Endothelial cell of umbilical vein (primary cell): ENCODE measurements at regions not wholly inside any gene's neighbourhood (a gene's known extent, or its start where the extent isn't known, plus 50 kb on each side); places are given as distances from the start of the nearest gene placed in this dataset.

Experiments
- BruUV-seq: library from RNA; stranded (reverse); fragments of 400-500 nt; replicated peaks from 2 replicates; lab custom pipeline; 2021; lab: Mats Ljungman, UMichigan
- CTCF ChIA-PET: fragments of 300-600, 350-600 bp; sonication (Branson Sonifier 250); formaldehyde crosslinking; loops from one replicate; lab custom pipeline; 2021; ENCODE audit warnings: antibody characterized with exemption, inconsistent platforms; lab: Charles Lee
- POLR2A ChIA-PET: fragments of 300-600, 350-600 bp; sonication (Branson Sonifier 250); formaldehyde crosslinking; loops from one replicate; lab custom pipeline; 2021; ENCODE audit warnings: antibody characterized with exemption, inconsistent platforms; lab: Charles Lee
- DNase-seq: peaks from one replicate; pipeline ENCODE4 v3.0.0-alpha.2; 2011; ENCODE audit warnings: low read depth, low spot score
- FAIRE-seq: peaks from 2 replicates; lab custom pipeline; 2011; peaks lifted over from hg19 to GRCh38; lab: Jason Lieb, UNC
- H2AFZ ChIP-seq: 2 replicates; pipeline ENCODE4 v1.6.0; 2012; ENCODE audit warnings: low read depth, low read length, control low read depth, inconsistent platforms
- H3K27ac ChIP-seq: 2 replicates; pipeline ENCODE4 v1.5.1; 2011; ENCODE audit warnings: low read depth, mild to moderate bottlenecking, control low read depth, low read length, moderate library complexity; ENCODE audit not compliant: insufficient read depth
- H3K27me3 ChIP-seq, 2 experiments: 2 replicates each; pipeline versions ENCODE4 v1.6.0 to v1.6.1; 2011; ENCODE audit warnings: low read length in 2 of 2, mixed read lengths in 1 of 2; ENCODE audit not compliant: control insufficient read depth in 2 of 2, insufficient read depth in 2 of 2
- H3K36me3 ChIP-seq, 2 experiments: 2 replicates in 1 of 2; 3 replicates in 1 of 2; pipeline ENCODE4 v1.5.1; 2011; ENCODE audit warnings: low read length in 2 of 2, mild to moderate bottlenecking in 1 of 2, moderate library complexity in 1 of 2; ENCODE audit not compliant: control insufficient read depth in 2 of 2, insufficient read depth in 2 of 2; ENCODE audit errors: extremely low read depth in 1 of 2
- H3K4me1 ChIP-seq: 3 replicates; pipeline ENCODE4 v1.5.1; 2011; ENCODE audit warnings: mild to moderate bottlenecking, low read length; ENCODE audit not compliant: control insufficient read depth, insufficient read depth; ENCODE audit errors: extremely low read depth
- H3K4me2 ChIP-seq: 2 replicates; pipeline ENCODE4 v1.6.1; 2011; ENCODE audit warnings: low read length, control low read depth, mixed read lengths; ENCODE audit not compliant: insufficient read depth
- H3K4me3 ChIP-seq, 3 experiments: fragments of 200-600 bp in 1 of 3; sonication (generic), shearing (Covaris generic) in 1 of 3; replicated peaks in 1 of 3; 2 replicates each; pipeline ENCODE4 v1.5.1; 2011 to 2016; ENCODE audit warnings: control low read depth in 3 of 3, low read length in 3 of 3, mild to moderate bottlenecking in 2 of 3, inconsistent platforms in 1 of 3, low read depth in 1 of 3, moderate library complexity in 1 of 3; ENCODE audit not compliant: insufficient read depth in 1 of 3
- H3K79me2 ChIP-seq: 2 replicates; pipeline ENCODE4 v1.6.0; 2012; ENCODE audit warnings: low read length, inconsistent platforms; ENCODE audit not compliant: control insufficient read depth, insufficient read depth
- H3K9ac ChIP-seq: replicated peaks from 2 replicates; pipeline ENCODE3; 2011; ENCODE audit warnings: low read length, control low read depth; ENCODE audit not compliant: insufficient read depth; ENCODE audit errors: extremely low read depth
- H3K9me1 ChIP-seq: replicated peaks from 3 replicates; pipeline ENCODE4 v1.6.0; 2011; ENCODE audit warnings: mild to moderate bottlenecking, low read length; ENCODE audit not compliant: control insufficient read depth, insufficient read depth; ENCODE audit errors: extremely low read depth
- H3K9me3 ChIP-seq: replicated peaks from 2 replicates; pipeline ENCODE4 v1.5.1; 2012; ENCODE audit warnings: low read length, inconsistent platforms; ENCODE audit not compliant: control insufficient read depth, insufficient read depth
- H4K20me1 ChIP-seq: replicated peaks from 2 replicates; pipeline ENCODE3; 2011; ENCODE audit warnings: mild to moderate bottlenecking, low read length; ENCODE audit not compliant: control insufficient read depth, insufficient read depth; ENCODE audit errors: extremely low read depth
- EZH2 ChIP-seq: IDR thresholded peaks from 2 replicates; pipeline ENCODE4 v1.6.1; 2012; ENCODE audit warnings: borderline replicate concordance, low read depth, mild to moderate bottlenecking, moderate library complexity, low read length, inconsistent platforms; ENCODE audit not compliant: severe bottlenecking
- FOS ChIP-seq: IDR thresholded peaks from 2 replicates; pipeline ENCODE4 v1.6.1; 2011; ENCODE audit warnings: mild to moderate bottlenecking, low read length, moderate library complexity, borderline replicate concordance; ENCODE audit not compliant: insufficient read depth
- GATA2 ChIP-seq: IDR thresholded peaks from 2 replicates; pipeline ENCODE4 v1.7.0; 2011; ENCODE audit warnings: low read depth, mild to moderate bottlenecking, moderate library complexity, mixed read lengths, low read length; ENCODE audit not compliant: insufficient read length, insufficient read depth
- JUN ChIP-seq: IDR thresholded peaks from 2 replicates; pipeline ENCODE4 v1.6.1; 2011; ENCODE audit warnings: borderline replicate concordance, low read depth; ENCODE audit not compliant: insufficient read length, insufficient read depth
- MYC ChIP-seq: IDR thresholded peaks from one replicate; pipeline ENCODE4 v1.6.1; 2011; ENCODE audit warnings: mild to moderate bottlenecking, low read depth, low read length
- POLR2A ChIP-seq: IDR thresholded peaks from 2 replicates; pipeline ENCODE4 v1.6.1; 2012; ENCODE audit warnings: low read depth, mild to moderate bottlenecking, control low read depth, low read length
- POLR2AphosphoS5 ChIP-seq: IDR thresholded peaks from 2 replicates; pipeline ENCODE4 v1.6.1; 2012; ENCODE audit warnings: low read depth, mild to moderate bottlenecking, control low read depth, low read length, moderate library complexity; ENCODE audit not compliant: insufficient read depth
- dilution Hi-C: fragments of 300-500 bp; cut with MboI; formaldehyde crosslinking; loops from one replicate; pipeline ENCODE4 v1.15.0; 2019; ENCODE audit warnings: low sequenced_read_pairs; ENCODE audit not compliant: extremely low pct_ligation_motif_present
- intact Hi-C: fragments of 100-400 bp; cut with micrococcal nuclease; formaldehyde crosslinking; loops from one replicate; pipeline ENCODE4 v1.10.0; 2022
- TF ChIP-seq, protein P1 (sequence below), 2 donors: IDR thresholded peaks; 1 replicate in 1 of 2; 2 replicates in 1 of 2; pipeline ENCODE4 v1.5.1; 2011; ENCODE audit warnings: low read length in 2 of 2, mild to moderate bottlenecking in 2 of 2, moderate library complexity in 2 of 2, control low read depth in 1 of 2, inconsistent platforms in 1 of 2, low read depth in 1 of 2; ENCODE audit not compliant: insufficient read depth in 1 of 2; ENCODE audit errors: extremely low read depth in 1 of 2
- TF ChIP-seq, protein P2 (sequence below): IDR thresholded peaks from 2 replicates; pipeline ENCODE4 v1.6.1; 2011; ENCODE audit not compliant: insufficient read depth, insufficient read length

DNA sequence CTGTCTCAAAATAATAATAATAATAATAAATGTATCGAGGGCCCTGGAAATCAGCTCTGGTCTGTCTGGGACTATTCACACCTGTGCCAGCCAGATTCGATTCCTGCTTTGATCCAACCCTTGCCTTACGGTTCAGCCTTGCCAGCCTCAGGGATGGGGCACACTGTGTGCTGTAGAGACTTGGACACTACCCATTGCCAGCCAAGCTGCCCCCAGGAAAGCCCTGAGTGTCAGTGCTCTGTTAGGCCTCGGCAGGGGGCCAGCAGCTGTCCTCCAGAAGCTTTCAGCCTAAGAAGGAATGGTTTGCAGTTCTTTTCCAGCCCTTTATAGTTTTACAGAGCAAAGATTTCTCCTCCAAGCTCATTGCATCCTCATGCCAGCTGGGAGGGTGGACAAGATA lies 96.2 kb upstream of the RUNX3 start:
- no peak overlapping the region for H3K27ac ChIP-seq
- H4K20me1 ChIP-seq = no peaks in the 10 kb centered on the region
- FAIRE-seq (no peak), DNase-seq (no peak)
- H3K4me1 ChIP-seq = no peaks in the 10 kb centered on the region
- ChIA-PET POLR2A (no interaction called here), CTCF (interaction anchor here (0.7 to 2.5 kb wide), 4 partner anchors 11 to 74 kb away, joined by 3 to 25 read pairs (median 4); no protein-coding TSS in a partner anchor)
- TF ChIP-seq, protein P1, sequence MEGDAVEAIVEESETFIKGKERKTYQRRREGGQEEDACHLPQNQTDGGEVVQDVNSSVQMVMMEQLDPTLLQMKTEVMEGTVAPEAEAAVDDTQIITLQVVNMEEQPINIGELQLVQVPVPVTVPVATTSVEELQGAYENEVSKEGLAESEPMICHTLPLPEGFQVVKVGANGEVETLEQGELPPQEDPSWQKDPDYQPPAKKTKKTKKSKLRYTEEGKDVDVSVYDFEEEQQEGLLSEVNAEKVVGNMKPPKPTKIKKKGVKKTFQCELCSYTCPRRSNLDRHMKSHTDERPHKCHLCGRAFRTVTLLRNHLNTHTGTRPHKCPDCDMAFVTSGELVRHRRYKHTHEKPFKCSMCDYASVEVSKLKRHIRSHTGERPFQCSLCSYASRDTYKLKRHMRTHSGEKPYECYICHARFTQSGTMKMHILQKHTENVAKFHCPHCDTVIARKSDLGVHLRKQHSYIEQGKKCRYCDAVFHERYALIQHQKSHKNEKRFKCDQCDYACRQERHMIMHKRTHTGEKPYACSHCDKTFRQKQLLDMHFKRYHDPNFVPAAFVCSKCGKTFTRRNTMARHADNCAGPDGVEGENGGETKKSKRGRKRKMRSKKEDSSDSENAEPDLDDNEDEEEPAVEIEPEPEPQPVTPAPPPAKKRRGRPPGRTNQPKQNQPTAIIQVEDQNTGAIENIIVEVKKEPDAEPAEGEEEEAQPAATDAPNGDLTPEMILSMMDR (IDR thresholded peaks at IDR 0.05; ENCODE audit: extremely low read depth in 1 of 2, insufficient read depth in 1 of 2, low read depth in 1 of 2, low read length in 2 of 2) = no peak
- no peak for TF ChIP-seq FOS
- no peak for TF ChIP-seq GATA2
- no peak overlapping the region for H3K4me3 ChIP-seq
- no peaks in the 10 kb centered on the region for H3K9me3 ChIP-seq
- no peaks in the 10 kb centered on the region for H3K36me3 ChIP-seq
- no peak overlapping the region for H3K9ac ChIP-seq
- intact Hi-C loops = no loop called here
- dilution Hi-C loops = no loop called here
- no peak overlapping the region for H3K4me2 ChIP-seq
- no peak overlapping the region for H2AFZ ChIP-seq
- H3K27me3 ChIP-seq = no peaks in the 10 kb centered on the region
- no peaks in the 10 kb centered on the region for H3K9me1 ChIP-seq
- no peaks in the 10 kb centered on the region for H3K79me2 ChIP-seq
- BruUV-seq = no TSS peak

DNA sequence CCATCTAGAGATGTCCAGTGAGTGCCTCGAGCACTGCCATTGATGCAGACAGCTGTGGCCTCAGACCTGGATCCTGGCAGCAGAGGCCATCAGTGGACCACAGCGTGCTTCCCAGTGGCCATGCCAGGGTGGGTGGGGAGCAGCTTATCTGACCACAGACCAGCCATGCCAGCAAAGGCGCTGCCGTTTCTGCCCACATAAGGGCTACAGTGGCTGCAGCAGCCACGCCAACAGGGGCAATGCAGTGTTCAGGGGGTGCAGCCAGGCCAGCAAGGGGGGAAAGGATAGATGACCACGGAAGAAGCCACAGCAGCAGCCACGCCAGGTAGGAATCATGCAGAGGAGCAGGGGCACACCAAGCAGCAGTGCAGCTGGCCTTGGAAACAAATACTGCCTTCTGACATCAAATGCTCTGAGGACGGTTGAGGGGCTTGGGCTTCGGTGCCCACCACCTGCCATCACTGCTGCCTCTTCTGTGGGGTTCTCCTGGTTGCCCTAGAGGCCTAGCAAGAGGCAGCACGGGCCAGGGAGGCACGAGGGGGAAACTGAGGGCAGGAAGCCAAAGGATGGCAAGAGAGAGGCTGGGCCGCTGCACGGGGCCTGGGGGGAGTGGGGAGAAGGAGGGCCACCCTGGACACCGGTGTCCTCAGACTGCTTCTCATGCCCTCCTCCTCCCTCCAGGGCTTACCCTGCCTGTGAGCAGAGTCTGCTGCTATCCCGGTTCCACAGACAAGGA lies 94.7 kb upstream of the RUNX3 start:
- no peaks in the 10 kb centered on the region for H3K79me2 ChIP-seq
- POLR2A ChIA-PET = no interaction called here
- no peak overlapping the region for H2AFZ ChIP-seq
- no peaks in the 10 kb centered on the region for H3K9me1 ChIP-seq
- H3K27ac ChIP-seq = no peak overlapping the region
- H3K27me3 ChIP-seq = no peaks in the 10 kb centered on the region
- no peak overlapping the region for H3K4me3 ChIP-seq
- DNase-seq (no peak), FAIRE-seq (no peak)
- CTCF ChIA-PET = interaction anchor here (1.0 kb wide), 1 partner anchor 12 kb away, joined by 3 read pairs; no protein-coding TSS in a partner anchor
- TF ChIP-seq GATA2 = no peak
- TF ChIP-seq MYC = no peak
- TF ChIP-seq JUN = no peak
- no peak for TF ChIP-seq FOS
- TF ChIP-seq POLR2AphosphoS5 = no peak
- no peak for TF ChIP-seq EZH2
- TF ChIP-seq, protein P2, sequence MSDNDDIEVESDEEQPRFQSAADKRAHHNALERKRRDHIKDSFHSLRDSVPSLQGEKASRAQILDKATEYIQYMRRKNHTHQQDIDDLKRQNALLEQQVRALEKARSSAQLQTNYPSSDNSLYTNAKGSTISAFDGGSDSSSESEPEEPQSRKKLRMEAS = no peak
- no peak for TF ChIP-seq POLR2A
- TF ChIP-seq, protein P1 (IDR thresholded peaks at IDR 0.05; ENCODE audit: extremely low read depth in 1 of 2, insufficient read depth in 1 of 2, low read depth in 1 of 2, low read length in 2 of 2) = no peak
- no TSS peak for BruUV-seq
- H4K20me1 ChIP-seq = no peaks in the 10 kb centered on the region
- H3K4me1 ChIP-seq = no peaks in the 10 kb centered on the region
- H3K9me3 ChIP-seq = no peaks in the 10 kb centered on the region
- intact Hi-C loops = no loop called here
- no peaks in the 10 kb centered on the region for H3K36me3 ChIP-seq
- no peak overlapping the region for H3K4me2 ChIP-seq
- no peak overlapping the region for H3K9ac ChIP-seq
- dilution Hi-C loops = no loop called here
